ENCODE measurements at regions not wholly inside any gene's neighbourhood (a gene's known extent, or its start where the extent isn't known, plus 50 kb on each side); places are given as distances from the start of the nearest gene placed in this dataset.

DNA sequence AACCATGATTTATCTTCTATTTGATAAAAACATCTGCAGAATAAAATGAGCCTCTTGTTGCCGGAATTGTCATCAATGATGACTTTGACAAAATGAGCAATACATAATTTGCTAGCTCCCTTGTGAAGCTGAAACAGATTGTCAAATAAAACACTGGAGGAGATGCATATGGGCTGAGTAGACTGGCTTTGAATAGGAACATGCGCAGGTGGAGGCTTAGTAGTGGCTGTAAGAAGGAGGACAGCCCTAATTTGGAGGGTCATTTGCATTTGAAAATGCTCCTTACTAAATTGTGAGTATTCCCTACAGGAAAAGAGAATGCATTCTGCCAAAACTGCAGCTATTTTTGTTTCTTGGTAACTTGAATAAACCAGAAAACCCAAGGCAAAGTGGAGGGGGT, 329.1 kb downstream of the PPARGC1A start:
- no peak overlapping the region for H3K4me3 ChIP-seq (ENCODE audit: low read depth, low read length)
- TF ChIP-seq, protein P1, sequence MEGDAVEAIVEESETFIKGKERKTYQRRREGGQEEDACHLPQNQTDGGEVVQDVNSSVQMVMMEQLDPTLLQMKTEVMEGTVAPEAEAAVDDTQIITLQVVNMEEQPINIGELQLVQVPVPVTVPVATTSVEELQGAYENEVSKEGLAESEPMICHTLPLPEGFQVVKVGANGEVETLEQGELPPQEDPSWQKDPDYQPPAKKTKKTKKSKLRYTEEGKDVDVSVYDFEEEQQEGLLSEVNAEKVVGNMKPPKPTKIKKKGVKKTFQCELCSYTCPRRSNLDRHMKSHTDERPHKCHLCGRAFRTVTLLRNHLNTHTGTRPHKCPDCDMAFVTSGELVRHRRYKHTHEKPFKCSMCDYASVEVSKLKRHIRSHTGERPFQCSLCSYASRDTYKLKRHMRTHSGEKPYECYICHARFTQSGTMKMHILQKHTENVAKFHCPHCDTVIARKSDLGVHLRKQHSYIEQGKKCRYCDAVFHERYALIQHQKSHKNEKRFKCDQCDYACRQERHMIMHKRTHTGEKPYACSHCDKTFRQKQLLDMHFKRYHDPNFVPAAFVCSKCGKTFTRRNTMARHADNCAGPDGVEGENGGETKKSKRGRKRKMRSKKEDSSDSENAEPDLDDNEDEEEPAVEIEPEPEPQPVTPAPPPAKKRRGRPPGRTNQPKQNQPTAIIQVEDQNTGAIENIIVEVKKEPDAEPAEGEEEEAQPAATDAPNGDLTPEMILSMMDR (conservative IDR thresholded peaks at IDR 0.05; ENCODE audit: low read depth, low read length), result no peak
- no peak for DNase-seq (ENCODE audit: low read depth)

DNA sequence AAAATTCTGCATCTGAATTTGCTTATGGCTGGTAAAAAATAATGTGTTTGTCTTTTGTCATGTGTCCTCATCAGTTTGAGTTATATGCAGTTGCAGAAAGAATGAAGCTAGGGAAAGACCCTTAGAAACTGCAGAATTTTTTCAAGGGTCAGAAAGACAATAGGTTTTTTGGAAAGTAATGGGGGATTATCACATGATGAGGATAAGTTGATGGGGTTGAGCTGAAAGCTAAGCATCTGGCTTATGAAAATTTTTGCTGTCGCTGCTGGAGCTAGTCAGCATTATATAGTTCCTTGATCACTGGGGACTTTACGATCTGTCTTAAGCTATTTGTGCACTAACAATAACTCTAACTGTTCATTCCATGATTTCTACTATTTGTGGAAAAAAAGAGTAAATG, 331.7 kb downstream of the PPARGC1A start:
- DNase-seq (ENCODE audit: low read depth), result no peak
- no peak overlapping the region for H3K4me3 ChIP-seq (ENCODE audit: low read depth, low read length)
- TF ChIP-seq, protein P1 (conservative IDR thresholded peaks at IDR 0.05; ENCODE audit: low read depth, low read length), result no peak

DNA sequence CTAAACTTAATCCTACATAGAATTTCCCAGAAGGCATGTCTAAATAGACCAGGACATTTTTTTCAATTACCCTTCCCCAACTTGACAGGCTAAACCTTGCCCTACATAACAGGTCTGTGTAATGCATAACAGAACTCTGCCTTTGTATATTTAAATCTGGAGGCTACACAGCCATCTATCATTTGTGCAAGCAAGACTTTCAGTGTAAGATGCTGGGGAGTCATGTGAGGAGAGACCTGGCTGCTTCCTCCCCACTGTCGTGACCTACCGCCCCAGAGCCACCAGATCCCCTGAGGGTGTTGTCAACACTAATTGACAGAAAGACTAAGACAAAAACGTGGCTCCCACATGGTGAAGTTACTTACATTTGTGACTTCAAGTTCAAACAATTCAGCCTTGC, 342.2 kb downstream of the PPARGC1A start:
- H3K4me3 ChIP-seq (ENCODE audit: low read depth, low read length), result no peak overlapping the region
- TF ChIP-seq, protein P1 (conservative IDR thresholded peaks at IDR 0.05; ENCODE audit: low read depth, low read length), result no peak
- DNase-seq (ENCODE audit: low read depth), result no peak

DNA sequence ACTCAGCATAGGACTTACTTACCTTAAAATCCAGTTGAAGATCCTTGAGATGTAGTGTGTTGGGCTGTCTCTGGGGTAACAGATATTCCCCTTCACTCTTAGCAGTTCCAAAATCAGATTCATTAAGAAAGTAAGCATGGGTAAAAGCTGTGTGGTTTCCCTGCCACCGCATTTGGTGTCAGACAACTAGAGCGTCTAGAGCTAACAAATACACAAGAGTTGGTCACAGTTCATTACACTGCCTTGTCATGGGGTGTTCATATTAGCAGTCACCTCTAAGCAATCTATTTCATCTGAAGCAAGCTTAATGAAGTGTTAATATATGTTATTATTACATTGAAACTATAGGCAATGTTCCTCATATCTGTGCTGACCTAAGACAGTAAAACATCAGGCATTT, 342.8 kb downstream of the PPARGC1A start:
- TF ChIP-seq, protein P1 (conservative IDR thresholded peaks at IDR 0.05; ENCODE audit: low read depth, low read length), result no peak
- no peak for DNase-seq (ENCODE audit: low read depth)
- H3K4me3 ChIP-seq (ENCODE audit: low read depth, low read length), result no peak overlapping the region

DNA sequence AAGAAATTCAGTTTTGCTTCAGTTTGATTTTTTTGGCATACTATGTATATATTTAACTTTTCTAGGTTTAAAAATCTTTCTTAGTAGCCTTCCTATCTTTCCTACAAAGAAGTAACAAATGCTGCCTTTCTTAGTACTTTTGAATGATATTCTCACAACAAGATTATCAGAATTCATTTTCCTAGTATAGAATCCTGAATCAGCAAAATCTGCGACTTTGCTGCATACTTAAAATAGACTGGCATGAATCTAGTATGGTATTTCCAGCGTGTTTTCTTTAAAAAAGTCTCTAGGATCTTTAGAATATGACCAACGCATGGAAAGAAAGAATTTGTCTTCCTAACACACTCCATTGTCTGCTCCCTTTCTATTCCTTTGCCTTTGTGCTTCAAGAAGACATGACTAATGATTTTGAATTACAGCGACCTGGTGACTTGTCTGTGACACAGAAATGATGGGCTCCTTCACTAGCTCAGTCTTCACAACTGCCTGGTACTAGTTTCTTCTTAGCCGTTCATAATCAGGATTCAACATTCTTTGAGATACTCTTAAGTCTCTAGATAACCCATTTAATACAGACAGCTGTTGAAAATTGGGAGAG, 349.8 kb downstream of the PPARGC1A start:
- TF ChIP-seq, protein P1 (conservative IDR thresholded peaks at IDR 0.05; ENCODE audit: low read depth, low read length), result no peak
- H3K4me3 ChIP-seq (ENCODE audit: low read depth, low read length), result no peak overlapping the region
- no peak for DNase-seq (ENCODE audit: low read depth)

DNA sequence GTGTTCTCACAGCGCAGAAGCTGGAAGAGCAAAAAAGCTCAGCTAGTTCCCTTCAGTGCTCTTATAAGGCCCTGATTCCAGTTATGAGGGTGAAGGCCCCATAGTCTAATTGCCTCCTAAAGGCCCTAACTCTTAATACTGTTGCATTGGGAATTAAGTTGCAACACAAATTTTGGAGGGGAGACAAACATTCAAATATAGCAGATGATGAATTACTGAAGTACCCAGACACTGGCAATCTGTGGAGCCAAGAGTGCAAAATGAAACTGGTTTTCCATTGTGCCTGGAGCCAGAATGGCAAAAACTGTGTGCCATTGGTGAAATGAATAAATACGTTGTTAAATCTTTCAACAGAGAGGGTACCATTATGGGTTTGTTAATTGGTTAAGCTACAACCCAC, 356.0 kb downstream of the PPARGC1A start:
- no peak overlapping the region for H3K4me3 ChIP-seq (ENCODE audit: low read depth, low read length)
- TF ChIP-seq, protein P1 (conservative IDR thresholded peaks at IDR 0.05; ENCODE audit: low read depth, low read length), result no peak
- no peak for DNase-seq (ENCODE audit: low read depth)

DNA sequence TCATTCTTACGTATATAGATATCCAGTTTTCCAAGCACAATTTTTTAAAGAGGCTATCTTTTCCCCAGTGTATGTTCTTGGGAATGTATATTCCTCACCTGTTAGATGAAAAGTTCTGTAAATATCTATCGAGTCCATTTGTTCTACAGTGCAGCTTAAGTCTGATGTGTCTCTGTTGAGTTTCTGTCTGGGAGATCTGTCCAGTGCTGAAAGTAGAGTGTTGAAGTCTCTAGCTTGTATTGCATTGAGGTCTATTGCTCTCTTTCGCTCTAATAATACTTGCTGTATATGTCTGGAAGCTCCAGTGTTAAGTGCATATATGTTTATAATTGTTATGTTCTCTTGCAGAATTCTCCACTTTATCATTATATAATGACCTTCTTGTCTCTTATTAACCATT, 373.1 kb downstream of the PPARGC1A start:
- TF ChIP-seq, protein P1 (conservative IDR thresholded peaks at IDR 0.05; ENCODE audit: low read depth, low read length), result no peak
- no peak for DNase-seq (ENCODE audit: low read depth)
- H3K4me3 ChIP-seq (ENCODE audit: low read depth, low read length), result no peak overlapping the region
